IMR-90 (cell line): ENCODE measurements at regions not wholly inside any gene's neighbourhood (a gene's known extent, or its start where the extent isn't known, plus 50 kb on each side); places are given as distances from the start of the nearest gene placed in this dataset.

Experiments used
- ATAC-seq: fragments of 200-7000 bp; cut with Tn5 transposase; 2 replicates; pipeline ENCODE4 v1.9.1; 2020; ENCODE audit warnings: low read depth, mild to moderate bottlenecking, moderate library complexity
- BruUV-seq: library from RNA; stranded (reverse); fragments of 400-500 nt; replicated peaks from 2 replicates; lab custom pipeline; 2021; lab: Mats Ljungman, UMichigan
- CTCF ChIA-PET: fragments of 300-600 bp; formaldehyde crosslinking; extraction: SDS; loops from one replicate; lab custom pipeline; 2021; ENCODE audit warnings: antibody characterized with exemption; lab: Yijun Ruan, JAX
- POLR2A ChIA-PET: fragments of 300-600 bp; sonication (Branson Sonifier 250); formaldehyde crosslinking; loops from one replicate; lab custom pipeline; 2022; ENCODE audit warnings: antibody characterized with exemption; ENCODE audit not compliant: unreplicated experiment; lab: Charles Lee
- DNase-seq: peaks from one replicate; pipeline ENCODE4 v3.0.0; 2013
- H2AFZ ChIP-seq: replicated peaks from 2 replicates; pipeline ENCODE3; 2013; ENCODE audit warnings: low read length, mild to moderate bottlenecking; ENCODE audit not compliant: poor library complexity
- H2AK5ac ChIP-seq: 2 replicates; pipeline ENCODE4 v1.6.1; 2013; ENCODE audit warnings: low read depth, low read length, inconsistent platforms
- H2AK9ac ChIP-seq: replicated peaks from 2 replicates; pipeline ENCODE3; 2013; ENCODE audit warnings: mild to moderate bottlenecking, low read depth, low read length, moderate library complexity; ENCODE audit not compliant: poor library complexity
- H2BK120ac ChIP-seq: 2 replicates; pipeline ENCODE4 v1.6.1; 2013; ENCODE audit warnings: low read depth, low read length, inconsistent platforms
- H2BK15ac ChIP-seq: 3 replicates; pipeline ENCODE4 v1.6.1; 2013; ENCODE audit warnings: low read depth, low read length, inconsistent platforms
- H2BK20ac ChIP-seq: 2 replicates; pipeline ENCODE4 v1.6.1; 2013; ENCODE audit warnings: low read depth, mild to moderate bottlenecking, inconsistent platforms, low read length, moderate library complexity
- H2BK5ac ChIP-seq: 2 replicates; pipeline ENCODE4 v1.6.1; 2013; ENCODE audit warnings: mild to moderate bottlenecking, low read depth, low read length, inconsistent platforms; ENCODE audit not compliant: poor library complexity, severe bottlenecking
- H3K14ac ChIP-seq: replicated peaks from 2 replicates; pipeline ENCODE4 v1.6.1; 2013; ENCODE audit warnings: low read depth, low read length, inconsistent platforms
- H3K18ac ChIP-seq: 2 replicates; pipeline ENCODE4 v1.6.1; 2013; ENCODE audit warnings: low read depth, low read length, control low read depth
- H3K23ac ChIP-seq: 2 replicates; pipeline ENCODE4 v1.6.1; 2013; ENCODE audit warnings: low read depth, low read length, inconsistent platforms
- H3K27ac ChIP-seq: 2 replicates; pipeline ENCODE4 v1.5.1; 2013; ENCODE audit warnings: mild to moderate bottlenecking, control low read depth, low read length; ENCODE audit not compliant: insufficient read depth
- H3K27me3 ChIP-seq: 2 replicates; pipeline ENCODE4 v1.6.1; 2013; ENCODE audit warnings: low read length; ENCODE audit not compliant: control insufficient read depth, insufficient read depth
- H3K36me3 ChIP-seq: 2 replicates; pipeline ENCODE4 v1.6.1; 2013; ENCODE audit warnings: low read length, mixed read lengths; ENCODE audit not compliant: control insufficient read depth, insufficient read depth
- H3K4ac ChIP-seq: 2 replicates; pipeline ENCODE4 v1.6.1; 2013; ENCODE audit warnings: low read depth, low read length, inconsistent platforms
- H3K4me1 ChIP-seq: 2 replicates; pipeline ENCODE4 v1.6.1; 2013; ENCODE audit warnings: low read length, mixed read lengths; ENCODE audit not compliant: control insufficient read depth, insufficient read depth
- H3K4me2 ChIP-seq: 2 replicates; pipeline ENCODE4 v1.6.1; 2013; ENCODE audit warnings: low read depth, mild to moderate bottlenecking, control low read depth, low read length, moderate library complexity
- H3K4me3 ChIP-seq: 2 replicates; pipeline ENCODE4 v1.5.1; 2013; ENCODE audit warnings: low read depth, mild to moderate bottlenecking, control low read depth, low read length, moderate library complexity; ENCODE audit not compliant: insufficient read depth
- H3K56ac ChIP-seq: 2 replicates; pipeline ENCODE4 v1.6.1; 2013; ENCODE audit warnings: low read length, inconsistent platforms; ENCODE audit not compliant: insufficient read depth; ENCODE audit errors: extremely low read depth
- H3K79me1 ChIP-seq, 2 experiments: 2 replicates each; pipeline ENCODE4 v1.6.1; 2013; ENCODE audit warnings: low read length in 2 of 2, inconsistent platforms in 1 of 2, low read depth in 1 of 2
- H3K9ac ChIP-seq: 2 replicates; pipeline ENCODE4 v1.6.1; 2013; ENCODE audit warnings: low read depth, low read length, control low read depth
- H3K9me1 ChIP-seq: 2 replicates; pipeline ENCODE4 v1.6.1; 2013; ENCODE audit warnings: low read length, inconsistent platforms; ENCODE audit not compliant: insufficient read depth
- H3K9me3 ChIP-seq: 2 replicates; pipeline ENCODE4 v1.6.1; 2013; ENCODE audit warnings: low read length; ENCODE audit not compliant: control insufficient read depth, insufficient read depth
- H4K20me1 ChIP-seq: 2 replicates; pipeline ENCODE4 v1.6.1; 2013; ENCODE audit warnings: low read length, inconsistent platforms; ENCODE audit not compliant: insufficient read depth
- H4K5ac ChIP-seq: 2 replicates; pipeline ENCODE4 v1.6.1; 2013; ENCODE audit warnings: mild to moderate bottlenecking, low read depth, low read length, control low read depth
- H4K8ac ChIP-seq, 2 experiments: 2 replicates each; pipeline ENCODE4 v1.6.1; 2013; ENCODE audit warnings: low read depth in 2 of 2, low read length in 2 of 2, control low read depth in 1 of 2, inconsistent platforms in 1 of 2
- H4K91ac ChIP-seq: 2 replicates; pipeline ENCODE4 v1.6.1; 2013; ENCODE audit warnings: low read depth, low read length, inconsistent platforms; ENCODE audit not compliant: insufficient read depth
- BHLHE40 ChIP-seq: fragments of 150-350 bp; IDR thresholded peaks from 2 replicates; pipeline ENCODE4 v1.6.1; 2016; ENCODE audit warnings: mild to moderate bottlenecking, low read depth, low read length
- CEBPB ChIP-seq: IDR thresholded peaks from 2 replicates; pipeline ENCODE4 v1.6.1; 2012; ENCODE audit warnings: low read depth, low read length, improper control_type of control experiment
- CHD1 ChIP-seq: IDR thresholded peaks from 2 replicates; pipeline ENCODE4 v1.6.1; 2012; ENCODE audit warnings: low read depth, low read length, improper control_type of control experiment
- FOS ChIP-seq: fragments of 150-350 bp; IDR thresholded peaks from 2 replicates; pipeline ENCODE4 v1.6.1; 2016; ENCODE audit warnings: low read depth, low read length
- MAFK ChIP-seq: IDR thresholded peaks from 2 replicates; pipeline ENCODE4 v1.6.1; 2012; ENCODE audit warnings: low read depth, low read length, improper control_type of control experiment
- MAZ ChIP-seq: IDR thresholded peaks from 2 replicates; pipeline ENCODE4 v1.6.1; 2012; ENCODE audit warnings: low read depth, mild to moderate bottlenecking, low read length, improper control_type of control experiment, moderate library complexity, borderline replicate concordance
- MXI1 ChIP-seq: IDR thresholded peaks from 2 replicates; pipeline ENCODE4 v1.6.1; 2012; ENCODE audit warnings: low read depth, mild to moderate bottlenecking, low read length, moderate library complexity, borderline replicate concordance
- NFE2L2 ChIP-seq: fragments of 150-350 bp; IDR thresholded peaks from 2 replicates; pipeline ENCODE4 v1.6.1; 2016; ENCODE audit warnings: low read depth, mild to moderate bottlenecking, low read length
- POLR2A ChIP-seq: IDR thresholded peaks from 2 replicates; pipeline ENCODE4 v1.6.1; 2012; ENCODE audit warnings: mild to moderate bottlenecking, low read depth, low read length
- RAD21 ChIP-seq: IDR thresholded peaks from 2 replicates; pipeline ENCODE4 v1.6.1; 2012; ENCODE audit warnings: low read length, improper control_type of control experiment
- RCOR1 ChIP-seq: IDR thresholded peaks from 2 replicates; pipeline ENCODE4 v1.6.1; 2012; ENCODE audit warnings: mild to moderate bottlenecking, low read length, improper control_type of control experiment; ENCODE audit not compliant: insufficient replicate concordance
- RFX5 ChIP-seq: IDR thresholded peaks from 2 replicates; pipeline ENCODE4 v1.8.0; 2012; ENCODE audit warnings: low read depth, mild to moderate bottlenecking, low read length, moderate library complexity
- SMC3 ChIP-seq: fragments of 150-350 bp; IDR thresholded peaks from 2 replicates; pipeline ENCODE4 v1.6.1; 2016; ENCODE audit warnings: low read depth, mild to moderate bottlenecking, antibody characterized with exemption, low read length, moderate library complexity
- WGBS, 2 experiments: methylation state at CpG; one replicate each; pipeline versions ENCODE4 v1.1.5 to v1.1.7; 2013; ENCODE audit warnings: missing lambda C conversion rate in 2 of 2; ENCODE audit not compliant: insufficient read length in 1 of 2; ENCODE audit errors: extremely low coverage in 2 of 2; 5-methylcytosine and 5-hydroxymethylcytosine counted together
- dilution Hi-C: fragments of 300-500 bp; cut with HindIII; formaldehyde crosslinking; loops from one replicate; pipeline ENCODE4 v1.14.3; 2018; ENCODE audit warnings: low sequenced_read_pairs; ENCODE audit not compliant: unreplicated experiment
- in situ Hi-C: fragments of 300-500 bp; cut with MboI; formaldehyde crosslinking; loops from 3 replicates; pipeline ENCODE4 v1.14.3; 2019; ENCODE audit warnings: low sequenced_read_pairs, inconsistent platforms, mixed read lengths
- intact Hi-C: fragments of 100-400 bp; cut with micrococcal nuclease; formaldehyde crosslinking; loops from 2 replicates; pipeline ENCODE4 v1.10.0; 2022
- TF ChIP-seq, protein P1 (sequence below): conservative IDR thresholded peaks from 2 replicates; pipeline ENCODE4 v1.5.1; 2012; ENCODE audit warnings: mild to moderate bottlenecking, low read depth, low read length, improper control_type of control experiment
- TF ChIP-seq, protein P2 (sequence below): fragments of 150-350 bp; IDR thresholded peaks from 2 replicates; pipeline ENCODE4 v1.6.1; 2017; ENCODE audit warnings: mild to moderate bottlenecking, antibody characterized with exemption, low read length, low read depth
- TF ChIP-seq, protein P3 (sequence below): fragments of 150-350 bp; IDR thresholded peaks from 2 replicates; pipeline ENCODE4 v1.6.1; 2016; ENCODE audit warnings: low read depth, mild to moderate bottlenecking, low read length, moderate library complexity, borderline replicate concordance

DNA sequence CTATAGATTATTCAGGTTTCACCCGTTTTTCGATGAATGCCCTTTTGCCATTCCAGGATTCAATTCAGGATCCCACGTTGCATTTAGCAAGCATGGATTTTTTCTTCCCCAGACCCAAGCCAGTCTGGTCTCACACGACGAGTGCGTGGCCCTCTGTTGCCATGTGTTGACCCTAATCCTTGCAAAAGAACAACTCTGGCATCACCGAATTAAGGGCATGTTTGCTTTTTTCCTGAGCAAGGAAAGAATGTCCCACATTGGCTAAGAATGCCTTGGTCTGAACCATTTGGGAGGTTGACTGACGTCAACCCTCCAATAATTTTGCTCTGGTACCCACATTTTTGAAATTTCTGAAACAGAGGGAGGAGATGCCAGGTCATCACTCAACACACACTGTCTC is 153.0 kb upstream of the WNT4 start:
- CTCF ChIA-PET, result no interaction called here
- H3K14ac ChIP-seq, result no peak overlapping the region

More for the DNA sequence above, 153.0 kb upstream of the WNT4 start:
- Histone ChIP-seq H3K27me3 (peaks cover 44% of the 10 kb centered on the region), H2AK9ac (no peak overlapping the region), H2AK5ac (no peak overlapping the region), H3K27ac (no peak overlapping the region), H2AFZ (no peak overlapping the region), H3K9me1 (no peaks in the 10 kb centered on the region), H3K9me3 (peaks cover 3% of the 10 kb centered on the region; the same call in 1 of the 2 replicates), H2BK120ac (no peak overlapping the region), H4K5ac (no peak overlapping the region), H2BK20ac (no peak overlapping the region), H2BK15ac (no peak overlapping the region), H3K4me1 (no peaks in the 10 kb centered on the region), H3K4me2 (no peak overlapping the region), H3K56ac (no peak overlapping the region), H2BK5ac (no peak overlapping the region), H4K91ac (no peak overlapping the region), H4K20me1 (no peaks in the 10 kb centered on the region), H3K9ac (no peak overlapping the region), H3K79me1 (no peaks in the 10 kb centered on the region), H4K8ac (no peak overlapping the region), H3K36me3 (no peaks in the 10 kb centered on the region), H3K18ac (no peak overlapping the region), H3K4ac (no peak overlapping the region), H3K4me3 (no peak overlapping the region), H3K23ac (no peak overlapping the region)
- no peak for TF ChIP-seq MXI1
- no peak for TF ChIP-seq SMC3
- TF ChIP-seq RFX5, result no peak
- TF ChIP-seq, protein P1, sequence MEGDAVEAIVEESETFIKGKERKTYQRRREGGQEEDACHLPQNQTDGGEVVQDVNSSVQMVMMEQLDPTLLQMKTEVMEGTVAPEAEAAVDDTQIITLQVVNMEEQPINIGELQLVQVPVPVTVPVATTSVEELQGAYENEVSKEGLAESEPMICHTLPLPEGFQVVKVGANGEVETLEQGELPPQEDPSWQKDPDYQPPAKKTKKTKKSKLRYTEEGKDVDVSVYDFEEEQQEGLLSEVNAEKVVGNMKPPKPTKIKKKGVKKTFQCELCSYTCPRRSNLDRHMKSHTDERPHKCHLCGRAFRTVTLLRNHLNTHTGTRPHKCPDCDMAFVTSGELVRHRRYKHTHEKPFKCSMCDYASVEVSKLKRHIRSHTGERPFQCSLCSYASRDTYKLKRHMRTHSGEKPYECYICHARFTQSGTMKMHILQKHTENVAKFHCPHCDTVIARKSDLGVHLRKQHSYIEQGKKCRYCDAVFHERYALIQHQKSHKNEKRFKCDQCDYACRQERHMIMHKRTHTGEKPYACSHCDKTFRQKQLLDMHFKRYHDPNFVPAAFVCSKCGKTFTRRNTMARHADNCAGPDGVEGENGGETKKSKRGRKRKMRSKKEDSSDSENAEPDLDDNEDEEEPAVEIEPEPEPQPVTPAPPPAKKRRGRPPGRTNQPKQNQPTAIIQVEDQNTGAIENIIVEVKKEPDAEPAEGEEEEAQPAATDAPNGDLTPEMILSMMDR, result no peak
- TF ChIP-seq, protein P2, sequence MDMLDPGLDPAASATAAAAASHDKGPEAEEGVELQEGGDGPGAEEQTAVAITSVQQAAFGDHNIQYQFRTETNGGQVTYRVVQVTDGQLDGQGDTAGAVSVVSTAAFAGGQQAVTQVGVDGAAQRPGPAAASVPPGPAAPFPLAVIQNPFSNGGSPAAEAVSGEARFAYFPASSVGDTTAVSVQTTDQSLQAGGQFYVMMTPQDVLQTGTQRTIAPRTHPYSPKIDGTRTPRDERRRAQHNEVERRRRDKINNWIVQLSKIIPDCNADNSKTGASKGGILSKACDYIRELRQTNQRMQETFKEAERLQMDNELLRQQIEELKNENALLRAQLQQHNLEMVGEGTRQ, result no peak
- TF ChIP-seq FOS, result no peak
- TF ChIP-seq RCOR1, result no peak
- TF ChIP-seq CHD1, result no peak
- no peak for TF ChIP-seq BHLHE40
- TF ChIP-seq MAZ, result no peak
- no peak for TF ChIP-seq NFE2L2
- TF ChIP-seq POLR2A, result no peak
- TF ChIP-seq RAD21, result no peak
- no peak for TF ChIP-seq MAFK
- no peak for TF ChIP-seq CEBPB
- TF ChIP-seq, protein P3, sequence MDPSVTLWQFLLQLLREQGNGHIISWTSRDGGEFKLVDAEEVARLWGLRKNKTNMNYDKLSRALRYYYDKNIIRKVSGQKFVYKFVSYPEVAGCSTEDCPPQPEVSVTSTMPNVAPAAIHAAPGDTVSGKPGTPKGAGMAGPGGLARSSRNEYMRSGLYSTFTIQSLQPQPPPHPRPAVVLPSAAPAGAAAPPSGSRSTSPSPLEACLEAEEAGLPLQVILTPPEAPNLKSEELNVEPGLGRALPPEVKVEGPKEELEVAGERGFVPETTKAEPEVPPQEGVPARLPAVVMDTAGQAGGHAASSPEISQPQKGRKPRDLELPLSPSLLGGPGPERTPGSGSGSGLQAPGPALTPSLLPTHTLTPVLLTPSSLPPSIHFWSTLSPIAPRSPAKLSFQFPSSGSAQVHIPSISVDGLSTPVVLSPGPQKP, result no peak
- DNase-seq (no peak), ATAC-seq (no peak)
- dilution Hi-C loops (no loop called here), intact Hi-C loops (no loop called here), in situ Hi-C loops (no loop called here)
- WGBS, 2 experiments, result 46% methylated on average over 3 of the region's 8 CpGs; no CpG with 5 or more reads in 1 of the 2 experiments
- POLR2A ChIA-PET, result no interaction called here
- BruUV-seq, result no TSS peak
